ENCODE measurements at regions not wholly inside any gene's neighbourhood (a gene's known extent, or its start where the extent isn't known, plus 50 kb on each side); places are given as distances from the start of the nearest gene placed in this dataset.

DNA sequence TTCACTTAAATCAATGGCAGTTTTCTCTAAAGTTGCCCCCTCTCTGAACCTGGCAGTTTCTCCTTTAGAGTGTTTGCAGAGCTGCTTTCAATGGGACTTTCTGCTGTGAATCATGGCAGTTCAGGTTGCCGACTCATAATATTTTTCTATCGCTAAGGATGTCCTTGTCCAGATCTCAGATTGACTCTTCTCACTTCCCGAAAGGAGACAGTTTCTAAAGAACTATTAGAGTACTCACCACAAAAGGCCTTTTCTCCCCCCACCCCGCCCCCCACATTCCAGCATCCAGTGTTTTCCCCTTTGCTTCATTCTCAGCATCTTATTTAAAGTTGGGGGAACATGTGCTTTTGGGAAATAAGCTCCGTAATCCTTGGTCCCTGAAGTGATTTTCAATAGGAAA lies 443.5 kb upstream of the KLF4 start:
- TF ChIP-seq, protein P1, sequence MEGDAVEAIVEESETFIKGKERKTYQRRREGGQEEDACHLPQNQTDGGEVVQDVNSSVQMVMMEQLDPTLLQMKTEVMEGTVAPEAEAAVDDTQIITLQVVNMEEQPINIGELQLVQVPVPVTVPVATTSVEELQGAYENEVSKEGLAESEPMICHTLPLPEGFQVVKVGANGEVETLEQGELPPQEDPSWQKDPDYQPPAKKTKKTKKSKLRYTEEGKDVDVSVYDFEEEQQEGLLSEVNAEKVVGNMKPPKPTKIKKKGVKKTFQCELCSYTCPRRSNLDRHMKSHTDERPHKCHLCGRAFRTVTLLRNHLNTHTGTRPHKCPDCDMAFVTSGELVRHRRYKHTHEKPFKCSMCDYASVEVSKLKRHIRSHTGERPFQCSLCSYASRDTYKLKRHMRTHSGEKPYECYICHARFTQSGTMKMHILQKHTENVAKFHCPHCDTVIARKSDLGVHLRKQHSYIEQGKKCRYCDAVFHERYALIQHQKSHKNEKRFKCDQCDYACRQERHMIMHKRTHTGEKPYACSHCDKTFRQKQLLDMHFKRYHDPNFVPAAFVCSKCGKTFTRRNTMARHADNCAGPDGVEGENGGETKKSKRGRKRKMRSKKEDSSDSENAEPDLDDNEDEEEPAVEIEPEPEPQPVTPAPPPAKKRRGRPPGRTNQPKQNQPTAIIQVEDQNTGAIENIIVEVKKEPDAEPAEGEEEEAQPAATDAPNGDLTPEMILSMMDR (conservative IDR thresholded peaks at IDR 0.05; ENCODE audit: low read length) = no peak
- TF ChIP-seq EZH2phosphoT487 (IDR thresholded peaks at IDR 0.05; ENCODE audit: borderline replicate concordance) = no peak

All from Loucy (cell line).